DND-41 (cell line): ENCODE measurements at regions not wholly inside any gene's neighbourhood (a gene's known extent, or its start where the extent isn't known, plus 50 kb on each side); places are given as distances from the start of the nearest gene placed in this dataset.

Experiments
- ATAC-seq: fragments of 200-7000 bp; cut with Tn5 transposase; 3 replicates; pipeline ENCODE4 v1.9.1; 2021; ENCODE audit warnings: low read depth; ENCODE audit not compliant: insufficient read depth
- DNase-seq: peaks from one replicate; pipeline ENCODE4 v3.0.0-alpha.2; 2020
- H2AFZ ChIP-seq: 2 replicates; pipeline ENCODE4 v1.6.0; 2012; ENCODE audit warnings: low read depth, low read length
- H3K27ac ChIP-seq: 2 replicates; pipeline ENCODE4 v1.5.1; 2012; ENCODE audit warnings: low read length, inconsistent platforms
- H3K27me3 ChIP-seq: fragments of 200-600 bp; sonication (generic); 2 replicates; pipeline ENCODE4 v1.6.0; 2012; ENCODE audit warnings: low read length, mild to moderate bottlenecking, inconsistent platforms; ENCODE audit not compliant: insufficient read depth, poor library complexity
- H3K36me3 ChIP-seq: 2 replicates; pipeline ENCODE4 v1.5.1; 2012; ENCODE audit warnings: low read length, inconsistent platforms; ENCODE audit not compliant: insufficient read depth
- H3K4me1 ChIP-seq: 2 replicates; pipeline ENCODE4 v1.5.1; 2012; ENCODE audit warnings: mild to moderate bottlenecking, low read length; ENCODE audit not compliant: insufficient read depth
- H3K4me2 ChIP-seq: 2 replicates; pipeline ENCODE4 v1.6.0; 2012; ENCODE audit warnings: mild to moderate bottlenecking, moderate library complexity, low read length, inconsistent platforms; ENCODE audit not compliant: insufficient read depth
- H3K4me3 ChIP-seq, 2 experiments: fragments of 200-600 bp in 1 of 2; shearing (Covaris generic) in 1 of 2; 2 replicates each; pipeline ENCODE4 v1.5.1; 2012 to 2016; ENCODE audit warnings: inconsistent platforms in 2 of 2, low read length in 2 of 2, mild to moderate bottlenecking in 2 of 2, low read depth in 1 of 2, moderate library complexity in 1 of 2
- H3K79me2 ChIP-seq: 2 replicates; pipeline ENCODE4 v1.6.0; 2012; ENCODE audit warnings: low read length, inconsistent platforms; ENCODE audit not compliant: insufficient read depth
- H3K9ac ChIP-seq: 2 replicates; pipeline ENCODE4 v1.6.0; 2012; ENCODE audit warnings: low read depth, mild to moderate bottlenecking, inconsistent platforms, low read length, moderate library complexity
- H3K9me3 ChIP-seq: 2 replicates; pipeline ENCODE4 v1.5.1; 2012; ENCODE audit warnings: low read length, moderate library complexity, mild to moderate bottlenecking, inconsistent platforms; ENCODE audit not compliant: insufficient read depth, severe bottlenecking
- H4K20me1 ChIP-seq: 2 replicates; pipeline ENCODE4 v1.6.0; 2012; ENCODE audit warnings: low read length; ENCODE audit not compliant: insufficient read depth
- CTCF ChIP-seq: IDR thresholded peaks from 2 replicates; pipeline ENCODE4 v1.5.1; 2012; ENCODE audit warnings: borderline replicate concordance, low read length, moderate library complexity, mild to moderate bottlenecking; ENCODE audit not compliant: poor library complexity, severe bottlenecking; ENCODE audit errors: extremely low read depth
- EZH2 ChIP-seq: IDR thresholded peaks from 3 replicates; pipeline ENCODE4 v1.6.1; 2012; ENCODE audit warnings: borderline replicate concordance, low read depth, mild to moderate bottlenecking, moderate library complexity, low read length, inconsistent platforms; ENCODE audit not compliant: severe bottlenecking

GRCh38 chr20:51108638-51109363, 85.9 kb upstream of the KCNG1 start:
- TF ChIP-seq EZH2: no peak
- no peak for TF ChIP-seq CTCF
- H3K4me1 ChIP-seq: no peaks in the 10 kb centered on the region
- ATAC-seq: no peak

GRCh38 chr20:51106011-51106410, 83.1 kb upstream of the KCNG1 start:
- ATAC-seq (no peak), DNase-seq (no peak)
- Histone ChIP-seq H3K4me3 (no peak overlapping the region), H3K4me2 (no peak overlapping the region), H4K20me1 (peaks cover 4% of the 10 kb centered on the region; the same call in 1 of the 2 replicates), H3K27me3 (peaks cover 20% of the 10 kb centered on the region), H3K79me2 (no peaks in the 10 kb centered on the region), H2AFZ (no peak overlapping the region), H3K9me3 (no peaks in the 10 kb centered on the region), H3K9ac (no peak overlapping the region), H3K36me3 (no peaks in the 10 kb centered on the region), H3K27ac (no peak overlapping the region), H3K4me1 (no peaks in the 10 kb centered on the region)
- no peak for TF ChIP-seq CTCF
- TF ChIP-seq EZH2: no peak

More at GRCh38 chr20:51108638-51109363, 85.9 kb upstream of the KCNG1 start:
- H3K4me2 ChIP-seq: no peak overlapping the region
- no peak overlapping the region for H2AFZ ChIP-seq
- H3K79me2 ChIP-seq: no peaks in the 10 kb centered on the region
- peaks cover 4% of the 10 kb centered on the region; the same call in 1 of the 2 replicates for H4K20me1 ChIP-seq
- no peak overlapping the region for H3K4me3 ChIP-seq
- H3K9ac ChIP-seq: no peak overlapping the region
- H3K27me3 ChIP-seq: peaks cover 20% of the 10 kb centered on the region
- H3K36me3 ChIP-seq: no peaks in the 10 kb centered on the region
- no peaks in the 10 kb centered on the region for H3K9me3 ChIP-seq
- H3K27ac ChIP-seq: no peak overlapping the region
- no peak for DNase-seq

GRCh38 chr20:51104960-51105920, 82.3 kb upstream of the KCNG1 start:
- Histone ChIP-seq H2AFZ (no peak overlapping the region), H3K27ac (no peak overlapping the region), H3K4me3 (no peak overlapping the region), H3K9ac (no peak overlapping the region), H3K27me3 (peaks cover 18% of the 10 kb centered on the region), H3K36me3 (no peaks in the 10 kb centered on the region), H3K9me3 (no peaks in the 10 kb centered on the region), H4K20me1 (peaks cover 4% of the 10 kb centered on the region; the same call in 1 of the 2 replicates), H3K4me2 (no peak overlapping the region), H3K4me1 (no peaks in the 10 kb centered on the region), H3K79me2 (no peaks in the 10 kb centered on the region)
- ATAC-seq (no peak), DNase-seq (no peak)
- no peak for TF ChIP-seq CTCF
- no peak for TF ChIP-seq EZH2
